ENCODE measurements at regions not wholly inside any gene's neighbourhood (a gene's known extent, or its start where the extent isn't known, plus 50 kb on each side); places are given as distances from the start of the nearest gene placed in this dataset.

DNA sequence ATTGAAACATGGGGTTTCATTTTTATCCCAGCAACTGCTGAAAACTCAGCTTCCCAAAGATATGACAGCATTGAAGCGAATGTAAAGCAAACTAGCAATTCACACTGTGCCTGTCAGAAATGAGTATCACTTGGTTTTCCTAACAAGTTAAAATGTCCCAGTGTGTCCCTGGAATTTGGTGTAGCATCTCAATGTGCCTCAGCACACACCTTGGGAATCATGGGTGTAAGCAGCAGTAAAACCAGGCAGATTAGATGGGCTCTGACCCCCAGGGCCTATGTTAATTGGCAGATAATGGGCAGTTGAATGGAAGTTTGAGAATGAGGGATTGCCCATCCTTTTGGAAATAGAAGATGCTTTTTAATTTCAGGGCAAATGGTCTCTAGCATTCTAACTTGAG lies 784.9 kb upstream of the LRRC4C start:
- H3K9me3 ChIP-seq, result no peaks in the 10 kb centered on the region
- no peak overlapping the region for H3K27ac ChIP-seq
- no peaks in the 10 kb centered on the region for H3K4me1 ChIP-seq
- WGBS, result 100% methylated on average over 1 of the region's 1 CpG
- DNase-seq (ENCODE audit: low spot score in 2 of 2), result no peak
- no peak overlapping the region for H3K4me3 ChIP-seq
- H3K27me3 ChIP-seq, result no peaks in the 10 kb centered on the region
- no peaks in the 10 kb centered on the region for H3K36me3 ChIP-seq
- TF ChIP-seq EP300 (IDR thresholded peaks at IDR 0.05), result no peak
- TF ChIP-seq POLR2A (IDR thresholded peaks at IDR 0.05), result no peak
- TF ChIP-seq POLR2AphosphoS5 (IDR thresholded peaks at IDR 0.05), result no peak
- TF ChIP-seq, protein P1, sequence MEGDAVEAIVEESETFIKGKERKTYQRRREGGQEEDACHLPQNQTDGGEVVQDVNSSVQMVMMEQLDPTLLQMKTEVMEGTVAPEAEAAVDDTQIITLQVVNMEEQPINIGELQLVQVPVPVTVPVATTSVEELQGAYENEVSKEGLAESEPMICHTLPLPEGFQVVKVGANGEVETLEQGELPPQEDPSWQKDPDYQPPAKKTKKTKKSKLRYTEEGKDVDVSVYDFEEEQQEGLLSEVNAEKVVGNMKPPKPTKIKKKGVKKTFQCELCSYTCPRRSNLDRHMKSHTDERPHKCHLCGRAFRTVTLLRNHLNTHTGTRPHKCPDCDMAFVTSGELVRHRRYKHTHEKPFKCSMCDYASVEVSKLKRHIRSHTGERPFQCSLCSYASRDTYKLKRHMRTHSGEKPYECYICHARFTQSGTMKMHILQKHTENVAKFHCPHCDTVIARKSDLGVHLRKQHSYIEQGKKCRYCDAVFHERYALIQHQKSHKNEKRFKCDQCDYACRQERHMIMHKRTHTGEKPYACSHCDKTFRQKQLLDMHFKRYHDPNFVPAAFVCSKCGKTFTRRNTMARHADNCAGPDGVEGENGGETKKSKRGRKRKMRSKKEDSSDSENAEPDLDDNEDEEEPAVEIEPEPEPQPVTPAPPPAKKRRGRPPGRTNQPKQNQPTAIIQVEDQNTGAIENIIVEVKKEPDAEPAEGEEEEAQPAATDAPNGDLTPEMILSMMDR (IDR thresholded peaks at IDR 0.05), result no peak

DNA sequence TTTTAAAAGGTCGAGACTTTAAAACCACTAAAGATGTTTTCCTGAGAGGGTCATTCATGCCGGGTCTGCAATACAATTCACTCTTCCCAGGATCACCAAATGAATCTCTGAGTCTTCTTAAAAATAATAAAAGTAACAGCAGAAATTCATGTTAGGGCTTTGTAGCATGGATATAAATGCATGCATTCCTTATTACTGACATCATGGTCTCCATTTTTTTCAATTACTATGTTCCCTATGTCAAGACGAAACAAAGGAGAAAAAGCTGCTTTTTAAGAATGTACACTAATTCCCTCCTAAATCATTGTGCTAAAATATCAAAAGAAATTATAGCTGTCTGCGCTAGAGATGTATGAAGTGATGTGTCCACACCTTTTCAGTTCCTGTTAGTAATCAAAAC lies 789.9 kb upstream of the LRRC4C start:
- Histone ChIP-seq H3K36me3 (no peaks in the 10 kb centered on the region), H3K9me3 (no peaks in the 10 kb centered on the region), H3K27ac (no peak overlapping the region), H3K27me3 (no peaks in the 10 kb centered on the region), H3K4me3 (no peak overlapping the region), H3K4me1 (no peaks in the 10 kb centered on the region)
- WGBS, result 55% methylated on average over 4 of the region's 4 CpGs
- TF ChIP-seq POLR2AphosphoS5 (IDR thresholded peaks at IDR 0.05) (no peak), POLR2A (IDR thresholded peaks at IDR 0.05) (no peak), EP300 (IDR thresholded peaks at IDR 0.05) (no peak)
- TF ChIP-seq, protein P1 (IDR thresholded peaks at IDR 0.05), result no peak
- no peak for DNase-seq (ENCODE audit: low spot score in 2 of 2)

DNA sequence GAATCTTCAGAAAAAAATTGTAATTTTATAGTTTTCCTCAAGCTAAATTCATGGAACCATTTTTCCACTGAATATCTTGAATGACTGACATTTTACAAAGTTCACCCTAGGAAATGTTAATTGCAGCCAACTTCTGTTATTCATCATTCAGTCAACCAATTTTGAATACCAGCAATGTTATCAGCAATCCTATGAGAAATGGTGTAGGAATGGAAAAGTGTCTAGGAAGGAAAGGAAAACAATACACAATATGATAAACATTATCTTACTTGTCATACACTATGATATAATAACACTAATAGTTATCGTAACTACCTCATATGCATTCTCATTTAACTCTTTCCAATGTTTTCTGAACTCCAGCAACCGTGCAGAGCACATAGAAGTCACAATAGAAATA lies 790.5 kb upstream of the LRRC4C start:
- TF ChIP-seq EP300 (IDR thresholded peaks at IDR 0.05) (no peak), POLR2A (IDR thresholded peaks at IDR 0.05) (no peak), POLR2AphosphoS5 (IDR thresholded peaks at IDR 0.05) (no peak)
- TF ChIP-seq, protein P1 (IDR thresholded peaks at IDR 0.05), result no peak
- Histone ChIP-seq H3K27ac (no peak overlapping the region), H3K4me1 (no peaks in the 10 kb centered on the region), H3K4me3 (no peak overlapping the region), H3K27me3 (no peaks in the 10 kb centered on the region), H3K9me3 (no peaks in the 10 kb centered on the region), H3K36me3 (no peaks in the 10 kb centered on the region)
- WGBS, result 69% methylated on average over 2 of the region's 2 CpGs
- DNase-seq (ENCODE audit: low spot score in 2 of 2), result no peak

DNA sequence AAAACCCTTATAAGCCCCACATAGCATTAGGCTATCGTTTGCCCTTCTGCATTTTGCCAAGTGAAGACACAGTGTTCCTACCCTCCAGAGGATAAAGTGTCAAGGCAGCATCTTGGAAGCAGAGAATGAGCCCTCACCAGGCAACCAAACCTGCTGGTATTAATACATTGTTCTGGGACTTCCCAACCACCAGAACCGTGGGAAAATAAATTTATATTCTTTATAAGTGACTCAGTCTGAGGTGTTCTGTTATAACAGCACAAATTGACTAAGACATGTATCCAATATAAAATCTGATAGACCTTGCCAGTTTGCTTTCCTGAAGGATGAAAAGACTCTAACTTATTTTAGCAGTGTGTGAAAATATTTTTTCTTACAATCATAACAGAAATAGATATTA lies 792.5 kb upstream of the LRRC4C start:
- no peak overlapping the region for H3K4me3 ChIP-seq
- H3K4me1 ChIP-seq, result no peaks in the 10 kb centered on the region
- H3K9me3 ChIP-seq, result no peaks in the 10 kb centered on the region
- no peak for DNase-seq (ENCODE audit: low spot score in 2 of 2)
- no peaks in the 10 kb centered on the region for H3K36me3 ChIP-seq
- H3K27me3 ChIP-seq, result no peaks in the 10 kb centered on the region
- no peak overlapping the region for H3K27ac ChIP-seq
- WGBS, result 67% methylated on average over 2 of the region's 2 CpGs
- TF ChIP-seq, protein P1 (IDR thresholded peaks at IDR 0.05), result no peak
- TF ChIP-seq POLR2AphosphoS5 (IDR thresholded peaks at IDR 0.05) (no peak), POLR2A (IDR thresholded peaks at IDR 0.05) (no peak), EP300 (IDR thresholded peaks at IDR 0.05) (no peak)

DNA sequence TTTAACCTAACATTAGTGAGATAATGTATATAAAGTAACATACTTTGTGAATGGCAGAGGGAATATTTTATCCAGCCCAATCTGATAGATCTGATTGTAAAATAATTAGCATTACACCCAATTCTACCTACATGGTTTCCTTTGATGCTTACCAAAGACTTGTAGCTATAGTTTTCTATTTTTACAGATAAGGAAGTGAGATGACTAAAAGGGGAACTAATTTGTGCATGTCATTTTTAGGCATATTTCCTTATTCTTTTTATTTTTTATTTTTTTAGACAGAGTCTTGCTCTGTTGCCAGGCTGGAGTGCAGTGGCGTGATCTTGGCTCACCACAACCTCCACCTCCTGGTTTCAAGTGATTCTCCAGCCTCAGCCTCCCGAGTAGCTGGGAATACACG lies 793.7 kb upstream of the LRRC4C start:
- Histone ChIP-seq H3K4me3 (no peak overlapping the region), H3K27me3 (no peaks in the 10 kb centered on the region), H3K9me3 (no peaks in the 10 kb centered on the region), H3K27ac (no peak overlapping the region), H3K36me3 (no peaks in the 10 kb centered on the region), H3K4me1 (no peaks in the 10 kb centered on the region)
- WGBS, result 70% methylated on average over 3 of the region's 3 CpGs
- no peak for DNase-seq (ENCODE audit: low spot score in 2 of 2)
- TF ChIP-seq POLR2AphosphoS5 (IDR thresholded peaks at IDR 0.05), result no peak
- no peak for TF ChIP-seq POLR2A (IDR thresholded peaks at IDR 0.05)
- TF ChIP-seq, protein P1 (IDR thresholded peaks at IDR 0.05), result no peak
- TF ChIP-seq EP300 (IDR thresholded peaks at IDR 0.05), result no peak

Measured in suprapubic skin (tissue), 4 donors.